Thymus (tissue), 11 donors: ENCODE measurements at regions not wholly inside any gene's neighbourhood (a gene's known extent, or its start where the extent isn't known, plus 50 kb on each side); places are given as distances from the start of the nearest gene placed in this dataset.

ENCODE experiments used
- DNase-seq, 9 donors: peaks; one replicate each; pipeline ENCODE4 v3.0.0-alpha.2; 2013; ENCODE audit warnings: low spot score in 9 of 9, low read depth in 6 of 9, missing footprints in 1 of 9
- H3K27ac ChIP-seq, 2 donors: one replicate each; pipeline ENCODE4 v1.5.1; 2013; ENCODE audit warnings: control low read depth in 1 of 2, low read depth in 1 of 2, low read length in 1 of 2, mild to moderate bottlenecking in 1 of 2, moderate library complexity in 1 of 2
- H3K27me3 ChIP-seq, 2 donors: one replicate each; pipeline ENCODE4 v1.5.1; 2013; ENCODE audit warnings: low read length in 1 of 2; ENCODE audit not compliant: control insufficient read depth in 2 of 2, insufficient read depth in 1 of 2
- H3K36me3 ChIP-seq, 2 donors: one replicate each; pipeline ENCODE4 v1.5.1; 2013; ENCODE audit warnings: low read length in 1 of 2, mild to moderate bottlenecking in 1 of 2, moderate library complexity in 1 of 2; ENCODE audit not compliant: control insufficient read depth in 2 of 2, insufficient read depth in 2 of 2
- H3K4me1 ChIP-seq, 2 donors: one replicate each; pipeline ENCODE4 v1.5.1; 2013; ENCODE audit warnings: low read length in 2 of 2; ENCODE audit not compliant: control insufficient read depth in 2 of 2, insufficient read depth in 2 of 2
- H3K4me3 ChIP-seq, 2 donors: one replicate each; pipeline ENCODE4 v1.5.1; 2013; ENCODE audit warnings: low read length in 2 of 2, control low read depth in 1 of 2, mild to moderate bottlenecking in 1 of 2
- H3K9me3 ChIP-seq, 2 donors: one replicate each; pipeline ENCODE4 v1.5.1; 2013; ENCODE audit warnings: low read length in 1 of 2, mild to moderate bottlenecking in 1 of 2; ENCODE audit not compliant: control insufficient read depth in 2 of 2, insufficient read depth in 1 of 2
- WGBS: extraction: QIAGEN DNeasy Blood & Tissue Kit; methylation state at CpG from one replicate; pipeline ENCODE4 v1.1.7; 2013; 5-methylcytosine and 5-hydroxymethylcytosine counted together
- donor health status: healthy.

DNA sequence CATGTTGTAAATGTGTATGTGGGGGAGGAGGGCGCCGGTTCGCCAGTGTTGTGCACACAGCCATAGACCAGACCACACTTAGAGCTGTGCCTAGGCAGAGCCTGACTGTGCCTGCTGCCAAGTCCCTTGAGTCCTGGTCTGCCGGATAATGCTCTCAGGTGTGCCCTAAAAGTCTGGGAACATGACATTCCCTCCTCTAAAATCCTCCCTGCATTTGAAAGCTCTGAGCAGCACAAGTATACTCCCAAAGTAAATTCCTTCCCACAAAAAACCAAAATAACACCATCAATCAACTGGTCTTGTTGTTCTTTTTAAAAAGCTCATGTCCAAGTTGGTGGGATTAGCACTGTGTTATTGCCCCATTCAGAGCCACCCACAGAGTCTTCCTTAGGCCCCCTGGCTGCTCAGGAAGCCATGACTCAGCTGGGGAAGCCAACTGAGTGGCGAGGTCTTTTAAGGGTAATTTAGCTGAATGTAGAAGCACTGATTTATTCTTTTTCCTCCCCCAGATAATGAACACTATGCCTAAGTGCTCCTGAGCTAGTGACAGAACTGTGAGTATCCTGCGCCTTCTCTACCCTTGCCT, 147.8 kb upstream of the MCTP2 start:
- no peak overlapping the region for H3K4me3 ChIP-seq
- no peaks in the 10 kb centered on the region for H3K4me1 ChIP-seq
- 89% methylated on average over 6 of the region's 6 CpGs for WGBS
- no peak overlapping the region for H3K27ac ChIP-seq
- H3K27me3 ChIP-seq, result no peaks in the 10 kb centered on the region
- no peaks in the 10 kb centered on the region for H3K9me3 ChIP-seq
- H3K36me3 ChIP-seq, result no peaks in the 10 kb centered on the region
- no peak for DNase-seq

DNA sequence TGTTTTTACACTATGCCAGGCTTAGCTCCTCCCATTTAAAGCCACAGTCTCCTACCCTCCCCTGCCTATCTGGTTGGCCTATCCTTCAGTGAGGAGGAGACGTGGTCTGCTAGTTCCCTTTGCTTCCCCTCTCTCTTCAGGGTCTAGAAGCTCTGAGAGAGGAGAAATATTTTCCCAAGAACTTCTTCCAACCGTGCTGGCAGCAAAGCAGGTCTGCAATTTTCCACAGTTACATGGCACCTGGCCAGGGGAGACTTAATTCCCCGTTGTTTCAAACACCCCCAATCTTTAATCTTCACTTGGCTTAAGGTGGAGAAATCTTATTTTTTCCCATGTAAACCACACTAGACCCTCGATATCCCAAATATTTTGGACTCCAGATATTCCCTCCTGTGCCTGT, 149.5 kb upstream of the MCTP2 start:
- Histone ChIP-seq H3K36me3 (no peaks in the 10 kb centered on the region), H3K27me3 (no peaks in the 10 kb centered on the region), H3K4me3 (no peak overlapping the region), H3K9me3 (no peaks in the 10 kb centered on the region), H3K27ac (no peak overlapping the region), H3K4me1 (no peaks in the 10 kb centered on the region)
- WGBS, result 82% methylated on average over 4 of the region's 4 CpGs
- no peak for DNase-seq

DNA sequence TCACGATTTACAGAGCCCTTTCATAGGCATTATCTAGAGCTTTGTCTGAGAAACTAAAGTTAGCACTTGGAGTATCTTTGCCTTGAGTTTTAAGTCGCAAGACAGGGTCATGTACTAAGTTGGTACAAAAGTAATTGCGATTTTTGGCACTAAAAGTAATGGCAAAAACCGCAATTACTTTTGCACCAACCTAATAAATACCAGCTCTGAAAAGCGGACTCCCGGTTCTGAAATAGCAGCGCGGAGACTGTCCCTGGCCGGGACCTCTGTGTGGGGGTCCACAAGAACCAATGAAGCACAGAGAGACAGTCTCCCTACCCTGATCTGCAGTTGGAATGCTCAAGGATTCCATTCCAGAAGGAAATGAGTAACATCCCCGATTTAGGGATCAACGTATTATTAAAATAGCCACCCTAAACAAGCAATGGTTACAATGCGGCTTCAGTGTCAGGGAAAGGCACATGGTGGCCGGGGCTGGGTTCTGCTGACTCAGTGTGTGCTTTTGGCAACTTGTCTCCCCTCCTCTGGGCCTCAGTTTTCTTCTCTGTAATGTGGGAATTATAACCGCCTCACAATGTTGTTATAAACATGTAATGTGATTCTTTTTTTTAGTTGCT, 150.3 kb upstream of the MCTP2 start:
- 93% methylated on average over 14 of the region's 14 CpGs for WGBS
- Histone ChIP-seq H3K27ac (no peak overlapping the region), H3K4me1 (no peaks in the 10 kb centered on the region), H3K9me3 (no peaks in the 10 kb centered on the region), H3K36me3 (no peaks in the 10 kb centered on the region), H3K4me3 (no peak overlapping the region), H3K27me3 (no peaks in the 10 kb centered on the region)
- no peak for DNase-seq

DNA sequence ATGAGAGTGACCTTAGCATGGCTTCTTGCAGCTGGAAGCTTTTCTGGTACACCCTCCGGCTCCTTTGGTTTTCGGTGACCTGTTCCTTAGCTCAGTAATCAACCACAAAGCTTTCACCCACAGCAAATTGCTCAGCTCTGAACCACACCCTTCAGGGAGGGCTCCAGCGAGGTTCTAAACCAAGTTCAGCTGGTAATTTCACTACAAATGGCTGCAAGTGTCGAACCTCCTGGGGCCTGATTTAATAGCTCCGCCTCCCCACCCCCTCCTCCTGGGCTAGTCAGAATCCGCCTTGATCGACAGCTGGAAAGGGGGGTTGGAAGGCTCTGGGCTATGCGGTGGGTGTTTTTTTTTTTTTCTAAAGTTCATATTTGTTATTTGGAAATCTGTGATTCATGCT, 150.9 kb upstream of the MCTP2 start:
- 86% methylated on average over 8 of the region's 8 CpGs for WGBS
- DNase-seq, result no peak
- Histone ChIP-seq H3K27me3 (no peaks in the 10 kb centered on the region), H3K9me3 (no peaks in the 10 kb centered on the region), H3K4me1 (no peaks in the 10 kb centered on the region), H3K27ac (no peak overlapping the region), H3K4me3 (no peak overlapping the region), H3K36me3 (no peaks in the 10 kb centered on the region)

DNA sequence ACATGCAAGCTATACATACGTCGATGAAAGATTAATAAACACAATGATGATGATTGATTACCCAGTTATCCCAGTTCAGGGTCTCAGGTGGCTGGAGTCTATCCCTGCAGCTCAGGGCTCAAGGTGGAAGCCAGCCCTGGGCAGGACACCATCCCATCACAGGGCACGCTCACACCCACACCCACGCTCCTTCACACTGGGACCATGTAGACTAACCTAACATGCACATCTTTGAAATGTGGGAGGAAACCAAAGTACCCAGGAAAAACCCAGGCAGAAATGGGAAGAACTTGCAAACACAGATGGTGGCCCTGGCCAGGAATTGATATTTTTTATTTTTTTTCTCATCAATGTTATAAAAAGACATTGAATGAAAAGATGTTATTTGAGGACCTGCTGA, 151.4 kb upstream of the MCTP2 start:
- 97% methylated on average over 4 of the region's 4 CpGs for whole genome bisulfite sequencing
- no peak for DNase-seq
- no peaks in the 10 kb centered on the region for H3K4me1 ChIP-seq
- no peak overlapping the region for H3K27ac ChIP-seq
- H3K27me3 ChIP-seq, result no peaks in the 10 kb centered on the region
- no peaks in the 10 kb centered on the region for H3K9me3 ChIP-seq
- no peak overlapping the region for H3K4me3 ChIP-seq
- H3K36me3 ChIP-seq, result no peaks in the 10 kb centered on the region

DNA sequence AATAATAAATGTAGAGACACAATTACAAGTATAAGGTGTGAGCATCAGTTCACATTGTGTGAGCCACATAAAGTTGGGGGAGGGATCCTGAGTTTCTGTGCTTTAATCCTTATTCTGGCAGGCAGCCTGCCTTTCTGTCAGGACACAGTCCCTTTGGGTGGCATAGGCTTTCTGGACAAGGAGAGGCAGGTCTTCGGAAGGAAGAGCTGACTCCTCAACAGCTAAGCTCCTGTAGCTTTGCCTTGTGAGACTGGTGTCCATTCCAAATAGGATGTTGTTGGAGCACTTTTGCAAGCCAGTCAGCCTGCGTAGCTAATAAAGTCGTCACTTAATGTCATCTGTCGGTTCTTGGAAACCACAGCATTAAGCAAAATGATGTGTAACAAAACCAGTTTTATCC, 151.9 kb upstream of the MCTP2 start:
- H3K36me3 ChIP-seq, result no peaks in the 10 kb centered on the region
- no peaks in the 10 kb centered on the region for H3K9me3 ChIP-seq
- no peak overlapping the region for H3K4me3 ChIP-seq
- no peaks in the 10 kb centered on the region for H3K4me1 ChIP-seq
- no peaks in the 10 kb centered on the region for H3K27me3 ChIP-seq
- DNase-seq, result no peak
- 97% methylated on average over 4 of the region's 4 CpGs for WGBS
- H3K27ac ChIP-seq, result no peak overlapping the region

DNA sequence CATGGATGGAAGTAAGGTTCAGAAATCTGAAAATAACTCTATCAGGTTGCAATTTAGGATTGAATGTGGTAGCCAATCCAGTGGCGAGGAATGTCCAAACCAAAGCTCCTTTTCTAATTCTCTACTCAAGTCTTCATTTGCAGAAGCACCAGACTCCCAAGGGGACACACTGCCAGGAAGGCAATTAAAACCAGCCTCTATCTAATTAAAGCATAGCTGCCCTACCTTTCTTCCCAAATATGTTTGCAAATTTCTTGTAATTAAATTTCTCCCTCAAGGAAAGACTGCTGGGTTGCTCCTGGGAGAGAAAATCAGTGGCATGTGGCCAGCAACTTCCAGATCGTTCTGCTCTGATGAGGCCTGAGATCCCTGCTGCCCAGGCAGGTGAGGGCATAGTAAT, 153.4 kb upstream of the MCTP2 start:
- H3K4me3 ChIP-seq, result no peak overlapping the region
- no peak overlapping the region for H3K27ac ChIP-seq
- WGBS, result 98% methylated on average over 2 of the region's 2 CpGs
- H3K9me3 ChIP-seq, result no peaks in the 10 kb centered on the region
- H3K27me3 ChIP-seq, result no peaks in the 10 kb centered on the region
- no peak for DNase-seq
- no peaks in the 10 kb centered on the region for H3K4me1 ChIP-seq
- H3K36me3 ChIP-seq, result no peaks in the 10 kb centered on the region

DNA sequence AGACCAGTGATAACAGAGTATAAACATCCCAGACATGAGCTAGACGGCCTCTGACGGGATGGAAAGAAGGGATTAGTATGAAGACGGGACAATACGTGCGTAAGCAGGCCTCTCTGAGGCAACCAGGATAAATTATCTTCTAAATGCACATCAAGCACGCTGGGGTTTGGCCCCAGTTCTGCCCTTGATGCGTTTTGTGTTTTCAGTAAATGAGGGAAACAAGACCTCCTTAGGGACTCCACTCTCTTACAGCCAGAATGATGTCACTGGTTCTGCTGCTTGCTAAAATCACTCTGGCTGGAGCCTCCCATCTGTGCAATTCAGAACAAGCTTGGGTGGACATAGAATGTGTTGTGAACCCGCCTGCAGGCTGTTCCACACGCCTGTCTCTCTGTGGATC, 156.0 kb upstream of the MCTP2 start:
- no peak for DNase-seq
- no peaks in the 10 kb centered on the region for H3K9me3 ChIP-seq
- no peaks in the 10 kb centered on the region for H3K36me3 ChIP-seq
- H3K27me3 ChIP-seq, result peaks cover 0 to 5% of the 10 kb centered on the region in 2 donors
- H3K4me3 ChIP-seq, result no peak overlapping the region
- H3K4me1 ChIP-seq, result no peaks in the 10 kb centered on the region
- 92% methylated on average over 9 of the region's 9 CpGs for WGBS
- H3K27ac ChIP-seq, result no peak overlapping the region

DNA sequence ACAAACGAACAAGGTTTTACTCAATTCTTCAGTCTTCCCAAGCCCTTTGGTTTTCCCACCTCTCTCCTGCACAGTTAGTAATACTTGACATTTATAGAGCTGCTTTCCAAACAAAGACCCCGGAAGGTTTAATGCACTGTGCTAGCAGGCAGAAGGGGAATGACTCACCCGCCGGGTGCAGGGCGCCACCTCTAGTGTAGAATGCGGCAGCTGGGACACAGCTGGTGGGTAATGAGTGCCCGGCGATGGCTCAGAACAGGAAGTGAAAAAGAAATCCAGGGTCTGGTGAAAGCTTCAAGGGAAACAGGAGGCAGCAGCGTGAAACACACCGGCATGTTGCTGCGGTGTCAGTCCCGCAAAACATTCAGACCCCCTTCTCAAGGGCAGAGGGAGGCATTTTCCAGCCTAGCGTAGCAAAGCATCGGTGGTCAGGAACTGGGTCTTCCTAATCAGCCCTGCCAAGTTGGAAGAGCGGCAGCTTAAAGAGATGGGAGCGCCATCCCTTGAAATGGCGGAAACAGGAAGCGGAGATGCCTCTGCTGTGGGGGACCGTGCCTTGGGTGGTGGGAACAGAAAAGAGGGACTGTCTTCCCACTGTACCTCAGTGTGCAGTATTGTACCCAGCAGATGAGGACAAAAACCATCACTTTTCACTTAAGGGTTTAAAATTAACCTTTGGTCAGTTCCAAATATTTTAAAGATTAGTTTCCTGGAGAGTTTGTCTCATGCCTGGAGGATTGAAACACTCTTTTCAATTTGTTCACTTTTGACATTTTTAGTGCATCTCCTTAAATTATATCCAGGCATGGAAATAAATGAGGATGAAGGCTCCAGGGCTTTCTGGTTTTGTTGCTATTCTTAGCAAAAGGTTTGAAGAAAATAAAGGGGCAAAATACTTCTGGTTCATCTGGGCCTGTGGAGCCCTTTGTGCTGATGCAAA, 160.7 kb upstream of the MCTP2 start:
- Histone ChIP-seq H3K36me3 (no peaks in the 10 kb centered on the region), H3K9me3 (no peaks in the 10 kb centered on the region), H3K27me3 (peaks cover 0 to 6% of the 10 kb centered on the region in 2 donors), H3K4me1 (no peaks in the 10 kb centered on the region), H3K27ac (no peak overlapping the region), H3K4me3 (no peak overlapping the region)
- 72% methylated on average over 19 of the region's 19 CpGs for WGBS
- DNase-seq, result peak in 1 of 9 donors; percentile 30
